ENCODE measurements at regions not wholly inside any gene's neighbourhood (a gene's known extent, or its start where the extent isn't known, plus 50 kb on each side); places are given as distances from the start of the nearest gene placed in this dataset.

- Histone ChIP-seq H3K4me3 (ENCODE audit: low read length) (no peak overlapping the region), H3K4me1 (ENCODE audit: control insufficient read depth, insufficient read depth, low read length) (no peaks in the 10 kb centered on the region), H3K9me3 (ENCODE audit: control insufficient read depth, low read depth, low read length) (no peaks in the 10 kb centered on the region), H3K27ac (ENCODE audit: low read length) (no peak overlapping the region), H3K27me3 (ENCODE audit: control insufficient read depth, insufficient read depth, low read length) (no peaks in the 10 kb centered on the region), H3K36me3 (ENCODE audit: control insufficient read depth, insufficient read depth, low read length) (no peaks in the 10 kb centered on the region)
- DNase-seq, result peak in 1 of 2 donors; percentile 9
- 0% methylated on average over 1 of the region's 5 CpGs for WGBS (ENCODE audit: insufficient coverage, low lambda C conversion rate)
Measured at GRCh38 chr7:18356191-18356645, 139.3 kb upstream of the HDAC9 start.

DNA sequence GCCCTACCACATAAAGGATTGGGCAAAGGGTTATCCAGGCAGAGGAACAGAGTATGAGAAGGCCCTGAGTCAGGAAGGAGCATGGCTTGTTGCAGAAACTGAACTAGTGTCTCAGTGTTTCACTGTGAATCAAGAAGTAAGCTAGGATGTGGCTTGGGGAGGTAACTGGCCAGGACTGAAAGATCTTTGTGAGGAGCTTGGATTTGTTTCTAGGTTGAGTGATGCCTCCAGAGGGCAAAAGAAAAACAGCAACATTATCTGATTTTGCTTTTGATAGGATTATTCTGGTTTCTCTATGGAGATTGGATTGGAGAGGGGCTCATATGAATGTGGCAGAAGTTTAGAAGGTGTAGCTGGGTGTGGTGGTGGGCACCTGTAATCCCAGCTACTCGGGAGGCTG, 137.9 kb upstream of the HDAC9 start:
- DNase-seq, result no peak
- Histone ChIP-seq H3K9me3 (ENCODE audit: control insufficient read depth, low read depth, low read length) (no peaks in the 10 kb centered on the region), H3K4me3 (ENCODE audit: low read length) (no peak overlapping the region), H3K36me3 (ENCODE audit: control insufficient read depth, insufficient read depth, low read length) (no peaks in the 10 kb centered on the region), H3K27me3 (ENCODE audit: control insufficient read depth, insufficient read depth, low read length) (no peaks in the 10 kb centered on the region), H3K4me1 (ENCODE audit: control insufficient read depth, insufficient read depth, low read length) (no peaks in the 10 kb centered on the region), H3K27ac (ENCODE audit: low read length) (no peak overlapping the region)
- no CpG with 5 or more reads among the region's 1 CpG for WGBS (ENCODE audit: insufficient coverage, low lambda C conversion rate)

- peak; percentile 29 to 65 for DNase-seq
- H3K36me3 ChIP-seq (ENCODE audit: control insufficient read depth, insufficient read depth, low read length), result no peaks in the 10 kb centered on the region
- H3K4me3 ChIP-seq (ENCODE audit: low read length), result no peak overlapping the region
- H3K27ac ChIP-seq (ENCODE audit: low read length), result no peak overlapping the region
- H3K9me3 ChIP-seq (ENCODE audit: control insufficient read depth, low read depth, low read length), result no peaks in the 10 kb centered on the region
- no peaks in the 10 kb centered on the region for H3K27me3 ChIP-seq (ENCODE audit: control insufficient read depth, insufficient read depth, low read length)
- H3K4me1 ChIP-seq (ENCODE audit: control insufficient read depth, insufficient read depth, low read length), result no peaks in the 10 kb centered on the region
- WGBS (ENCODE audit: insufficient coverage, low lambda C conversion rate), result no CpG with 5 or more reads among the region's 4 CpGs
Measured at GRCh38 chr7:18361756-18362155, 133.8 kb upstream of the HDAC9 start.

GRCh38 chr7:18363751-18364380, 131.7 kb upstream of the HDAC9 start:
- 93% methylated on average over 3 of the region's 4 CpGs for WGBS (ENCODE audit: insufficient coverage, low lambda C conversion rate)
- DNase-seq, result no peak
- Histone ChIP-seq H3K9me3 (ENCODE audit: control insufficient read depth, low read depth, low read length) (no peaks in the 10 kb centered on the region), H3K27me3 (ENCODE audit: control insufficient read depth, insufficient read depth, low read length) (no peaks in the 10 kb centered on the region), H3K36me3 (ENCODE audit: control insufficient read depth, insufficient read depth, low read length) (no peaks in the 10 kb centered on the region), H3K4me3 (ENCODE audit: low read length) (no peak overlapping the region), H3K27ac (ENCODE audit: low read length) (no peak overlapping the region), H3K4me1 (ENCODE audit: control insufficient read depth, insufficient read depth, low read length) (no peaks in the 10 kb centered on the region)

DNA sequence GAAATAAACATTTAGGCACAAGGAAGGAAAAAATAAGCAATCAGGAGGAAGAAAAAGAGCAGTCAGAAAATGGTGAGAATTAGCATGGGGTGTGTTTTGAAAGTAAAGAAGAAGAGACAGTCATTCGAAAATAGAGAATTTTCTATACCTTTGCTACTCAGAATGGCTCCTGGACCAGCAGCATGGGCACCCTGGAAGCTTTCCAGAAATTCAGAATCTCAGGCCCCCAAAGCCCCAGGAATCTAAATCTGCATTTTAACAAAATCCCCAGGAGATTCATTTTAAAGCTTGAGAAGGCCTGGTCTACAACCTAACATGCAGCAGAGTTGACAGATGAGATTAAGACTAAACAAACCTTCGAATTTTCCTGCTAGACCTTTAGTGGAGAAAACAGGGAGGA, 131.2 kb upstream of the HDAC9 start:
- H3K4me1 ChIP-seq (ENCODE audit: control insufficient read depth, insufficient read depth, low read length), result no peaks in the 10 kb centered on the region
- H3K27ac ChIP-seq (ENCODE audit: low read length), result no peak overlapping the region
- 70% methylated on average over 2 of the region's 2 CpGs for WGBS (ENCODE audit: insufficient coverage, low lambda C conversion rate)
- H3K9me3 ChIP-seq (ENCODE audit: control insufficient read depth, low read depth, low read length), result no peaks in the 10 kb centered on the region
- H3K4me3 ChIP-seq (ENCODE audit: low read length), result no peak overlapping the region
- DNase-seq, result no peak
- no peaks in the 10 kb centered on the region for H3K27me3 ChIP-seq (ENCODE audit: control insufficient read depth, insufficient read depth, low read length)
- no peaks in the 10 kb centered on the region for H3K36me3 ChIP-seq (ENCODE audit: control insufficient read depth, insufficient read depth, low read length)

DNA sequence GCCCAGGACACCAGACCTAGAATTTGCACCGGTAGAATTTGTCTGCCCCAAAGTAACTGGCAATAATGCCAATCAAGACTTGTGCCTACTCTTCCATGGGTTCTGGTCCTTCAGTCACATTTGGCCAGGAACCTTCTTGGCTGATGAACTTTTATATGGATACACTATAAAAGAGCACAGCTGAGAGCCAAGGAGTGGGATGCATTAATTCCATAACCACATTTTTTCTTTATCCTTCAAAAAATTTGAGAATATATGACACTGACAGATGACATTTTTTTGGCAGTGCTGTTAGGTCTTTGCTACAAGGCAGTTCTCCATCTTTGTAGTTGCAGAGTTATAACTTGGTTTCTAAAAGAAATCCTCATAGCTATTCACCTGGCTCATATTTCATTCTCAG, 129.2 kb upstream of the HDAC9 start:
- Histone ChIP-seq H3K27ac (ENCODE audit: low read length) (no peak overlapping the region), H3K27me3 (ENCODE audit: control insufficient read depth, insufficient read depth, low read length) (no peaks in the 10 kb centered on the region), H3K9me3 (ENCODE audit: control insufficient read depth, low read depth, low read length) (no peaks in the 10 kb centered on the region), H3K36me3 (ENCODE audit: control insufficient read depth, insufficient read depth, low read length) (no peaks in the 10 kb centered on the region), H3K4me3 (ENCODE audit: low read length) (no peak overlapping the region), H3K4me1 (ENCODE audit: control insufficient read depth, insufficient read depth, low read length) (no peaks in the 10 kb centered on the region)
- WGBS (ENCODE audit: insufficient coverage, low lambda C conversion rate), result no CpG with 5 or more reads among the region's 1 CpG
- DNase-seq, result no peak

DNA sequence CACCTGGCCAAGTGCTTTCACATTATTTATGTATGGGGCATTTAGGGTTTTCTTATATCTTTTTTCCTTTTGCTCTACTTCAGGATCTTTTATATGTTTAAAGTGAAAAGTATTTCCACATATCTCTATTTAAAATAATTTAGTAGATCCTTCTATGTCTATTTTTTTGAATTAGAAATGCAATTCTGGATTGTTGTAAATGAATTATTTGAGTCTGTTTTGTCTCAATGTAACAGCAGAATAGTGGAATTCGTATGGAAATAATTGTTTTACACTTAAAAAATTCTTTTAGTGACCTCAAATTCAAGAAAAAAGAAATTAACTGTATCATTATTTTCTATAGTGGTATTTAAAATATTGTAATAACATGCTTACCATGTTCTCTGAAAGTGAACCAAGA, 126.5 kb upstream of the HDAC9 start:
- Histone ChIP-seq H3K4me1 (ENCODE audit: control insufficient read depth, insufficient read depth, low read length) (no peaks in the 10 kb centered on the region), H3K9me3 (ENCODE audit: control insufficient read depth, low read depth, low read length) (no peaks in the 10 kb centered on the region), H3K4me3 (ENCODE audit: low read length) (no peak overlapping the region), H3K27ac (ENCODE audit: low read length) (no peak overlapping the region), H3K27me3 (ENCODE audit: control insufficient read depth, insufficient read depth, low read length) (no peaks in the 10 kb centered on the region), H3K36me3 (ENCODE audit: control insufficient read depth, insufficient read depth, low read length) (no peaks in the 10 kb centered on the region)
- 43% methylated on average over 1 of the region's 1 CpG for WGBS (ENCODE audit: insufficient coverage, low lambda C conversion rate)
- no peak for DNase-seq

DNA sequence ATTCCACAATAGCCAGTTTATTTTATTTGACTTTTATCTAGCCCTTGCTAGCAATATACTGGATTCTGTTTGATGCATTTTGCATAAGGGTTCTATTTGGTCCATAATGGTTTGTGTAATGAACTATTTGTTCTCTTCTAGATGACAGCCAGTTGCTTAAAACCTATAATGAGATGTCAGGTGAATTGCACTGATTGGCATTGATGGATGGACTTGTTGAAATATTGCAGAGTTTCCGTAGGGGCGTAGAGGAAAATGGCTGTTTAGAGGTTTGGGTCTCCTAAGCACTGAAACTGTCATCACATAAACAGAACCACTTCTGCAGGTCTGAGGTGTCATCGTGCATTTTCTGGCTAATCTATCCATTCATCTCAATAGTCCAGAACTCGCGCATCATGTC, 124.9 kb upstream of the HDAC9 start:
- no peaks in the 10 kb centered on the region for H3K27me3 ChIP-seq (ENCODE audit: control insufficient read depth, insufficient read depth, low read length)
- no CpG with 5 or more reads among the region's 5 CpGs for WGBS (ENCODE audit: insufficient coverage, low lambda C conversion rate)
- no peaks in the 10 kb centered on the region for H3K36me3 ChIP-seq (ENCODE audit: control insufficient read depth, insufficient read depth, low read length)

GRCh38 chr7:18378989-18379605, 116.5 kb upstream of the HDAC9 start:
- 71% methylated on average over 1 of the region's 2 CpGs for WGBS (ENCODE audit: insufficient coverage, low lambda C conversion rate)
- DNase-seq, result no peak
- no peaks in the 10 kb centered on the region for H3K36me3 ChIP-seq (ENCODE audit: control insufficient read depth, insufficient read depth, low read length)
- no peak overlapping the region for H3K4me3 ChIP-seq (ENCODE audit: low read length)
- H3K27me3 ChIP-seq (ENCODE audit: control insufficient read depth, insufficient read depth, low read length), result no peaks in the 10 kb centered on the region
- H3K9me3 ChIP-seq (ENCODE audit: control insufficient read depth, low read depth, low read length), result no peaks in the 10 kb centered on the region
- H3K4me1 ChIP-seq (ENCODE audit: control insufficient read depth, insufficient read depth, low read length), result no peaks in the 10 kb centered on the region
- H3K27ac ChIP-seq (ENCODE audit: low read length), result no peak overlapping the region

More for the DNA sequence above, 124.9 kb upstream of the HDAC9 start:
- H3K4me3 ChIP-seq (ENCODE audit: low read length), result no peak overlapping the region
- H3K9me3 ChIP-seq (ENCODE audit: control insufficient read depth, low read depth, low read length), result no peaks in the 10 kb centered on the region
- DNase-seq, result no peak
- H3K27ac ChIP-seq (ENCODE audit: low read length), result no peak overlapping the region
- no peaks in the 10 kb centered on the region for H3K4me1 ChIP-seq (ENCODE audit: control insufficient read depth, insufficient read depth, low read length)

DNA sequence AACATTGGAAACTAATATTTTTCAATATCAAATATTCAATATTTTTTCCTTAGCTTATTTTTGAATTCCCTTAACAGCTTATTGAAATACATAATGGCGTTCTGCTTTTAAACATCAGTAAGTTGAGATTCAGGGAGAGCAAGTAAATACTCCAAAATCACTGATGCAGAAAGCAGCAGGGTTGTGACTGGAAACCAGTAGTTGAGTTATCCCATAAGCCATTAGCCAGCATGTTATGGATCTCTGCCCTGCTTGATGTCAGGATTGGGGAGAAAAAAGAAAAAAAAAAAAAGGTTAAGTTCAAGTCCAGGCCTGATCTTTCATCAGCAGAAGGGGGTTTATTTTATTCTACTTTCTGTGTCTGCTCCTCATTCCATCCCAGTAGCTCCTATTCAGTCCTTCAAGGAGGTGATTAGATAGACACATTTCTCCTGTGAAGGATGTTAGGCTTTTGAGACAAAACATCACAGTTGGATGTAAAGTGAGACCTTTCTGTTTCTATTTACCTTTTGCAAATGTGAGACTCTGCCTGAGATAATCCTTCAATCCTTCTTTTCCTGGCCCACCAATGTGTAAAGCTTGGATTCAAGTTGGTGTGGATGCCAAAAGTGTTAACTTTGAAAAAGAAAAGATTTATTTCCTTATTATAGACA, 110.9 kb upstream of the HDAC9 start:
- DNase-seq, result no peak
- H3K27me3 ChIP-seq (ENCODE audit: control insufficient read depth, insufficient read depth, low read length), result no peaks in the 10 kb centered on the region
- H3K4me1 ChIP-seq (ENCODE audit: control insufficient read depth, insufficient read depth, low read length), result no peaks in the 10 kb centered on the region
- no peak overlapping the region for H3K4me3 ChIP-seq (ENCODE audit: low read length)
- no peaks in the 10 kb centered on the region for H3K9me3 ChIP-seq (ENCODE audit: control insufficient read depth, low read depth, low read length)
- no CpG with 5 or more reads among the region's 1 CpG for WGBS (ENCODE audit: insufficient coverage, low lambda C conversion rate)
- H3K27ac ChIP-seq (ENCODE audit: low read length), result no peak overlapping the region
- H3K36me3 ChIP-seq (ENCODE audit: control insufficient read depth, insufficient read depth, low read length), result no peaks in the 10 kb centered on the region
